Ovary (tissue), 7 donors: ENCODE measurements at regions not wholly inside any gene's neighbourhood (a gene's known extent, or its start where the extent isn't known, plus 50 kb on each side); places are given as distances from the start of the nearest gene placed in this dataset.

Experiments
- DNase-seq, 5 donors: peaks; one replicate each; pipeline ENCODE4 v3.0.0-alpha.2; 2019 to 2020
- H3K27ac ChIP-seq, 2 donors: fragments of 200-600 bp; one replicate each; pipeline versions ENCODE4 v1.5.1 to v1.8.0; 2019 to 2022
- H3K27me3 ChIP-seq: fragments of 200-600 bp; one replicate; pipeline ENCODE4 v1.8.0; 2022
- H3K36me3 ChIP-seq: fragments of 200-600 bp; sonication (generic); one replicate; pipeline ENCODE4 v1.5.1; 2019
- H3K4me1 ChIP-seq: one replicate; pipeline ENCODE4 v1.8.1; 2013; ENCODE audit warnings: mild to moderate bottlenecking, moderate library complexity; ENCODE audit not compliant: insufficient read depth
- H3K4me3 ChIP-seq: fragments of 200-600 bp; sonication (generic); one replicate; pipeline ENCODE4 v1.5.1; 2017
- H3K9me3 ChIP-seq, 2 donors: fragments of 200-600 bp in 1 of 2; sonication (generic) in 1 of 2; one replicate each; pipeline versions ENCODE4 v1.5.1 to v1.8.1; 2013 to 2019; ENCODE audit warnings: mild to moderate bottlenecking in 1 of 2, moderate library complexity in 1 of 2
- EP300 ChIP-seq: sonication (generic); formaldehyde crosslinking; IDR thresholded peaks from one replicate; pipeline ENCODE4 v1.6.1; 2017; ENCODE audit warnings: antibody characterized with exemption
- POLR2A ChIP-seq: fragments of 450-650 bp; IDR thresholded peaks from one replicate; pipeline ENCODE4 v1.6.1; 2017; ENCODE audit warnings: antibody characterized with exemption, mild to moderate bottlenecking, moderate library complexity
- whole genome bisulfite sequencing, 3 donors: extraction: QIAGEN DNeasy Blood & Tissue Kit in 1 of 3; methylation state at CpG; one replicate each; pipeline versions ENCODE4 v1.1.5 to v1.1.7; 2013 to 2017; 5-methylcytosine and 5-hydroxymethylcytosine counted together
- intact Hi-C, 4 donors: fragments of 100-400 bp; cut with DNase I; formaldehyde crosslinking; loops; one replicate each; pipeline versions ENCODE4 v1.11.0 to v1.15.1; 2022 to 2023
- TF ChIP-seq, protein P1 (sequence below), 3 donors: fragments of 450-650 bp in 2 of 3; fragments of 200-600 bp in 1 of 3; IDR thresholded peaks; one replicate each; pipeline versions ENCODE4 v1.5.1 to v1.8.0; 2016 to 2022; ENCODE audit warnings: antibody characterized with exemption in 3 of 3, mild to moderate bottlenecking in 1 of 3
- donor health status: DM: no; HTN: no; CAD: no; lungs with moderate emphysema.
- donor health status: DM: no; HTN: no; CAD: no.
- donor health status: Bipolar disorder and iron deficiency.
- donor health status: DM: no; HTN: no; CAD: no.
- donor health status: DM: yes; HTN: yes; CAD: no.

DNA sequence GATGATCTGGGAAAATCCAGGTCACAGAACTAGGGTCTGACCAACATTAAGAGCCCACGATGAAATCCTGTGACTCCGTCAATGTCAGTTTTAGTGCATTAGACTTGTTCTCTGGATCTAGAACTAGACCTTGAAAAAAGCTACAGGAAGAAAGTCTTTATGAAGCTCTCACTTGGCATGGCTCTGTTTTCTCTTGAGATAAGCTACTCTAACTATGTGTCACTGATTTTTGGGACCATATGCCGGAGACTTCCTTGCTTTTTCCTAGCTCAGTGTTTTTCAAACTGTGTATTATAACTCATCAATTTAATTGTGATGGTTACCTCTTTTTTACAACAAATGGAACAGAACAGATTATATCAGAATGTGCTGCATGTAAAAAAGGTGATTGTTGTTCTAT lies 379.7 kb upstream of the DAB1 start:
- no peak for DNase-seq
- no peak for TF ChIP-seq EP300
- TF ChIP-seq, protein P1, sequence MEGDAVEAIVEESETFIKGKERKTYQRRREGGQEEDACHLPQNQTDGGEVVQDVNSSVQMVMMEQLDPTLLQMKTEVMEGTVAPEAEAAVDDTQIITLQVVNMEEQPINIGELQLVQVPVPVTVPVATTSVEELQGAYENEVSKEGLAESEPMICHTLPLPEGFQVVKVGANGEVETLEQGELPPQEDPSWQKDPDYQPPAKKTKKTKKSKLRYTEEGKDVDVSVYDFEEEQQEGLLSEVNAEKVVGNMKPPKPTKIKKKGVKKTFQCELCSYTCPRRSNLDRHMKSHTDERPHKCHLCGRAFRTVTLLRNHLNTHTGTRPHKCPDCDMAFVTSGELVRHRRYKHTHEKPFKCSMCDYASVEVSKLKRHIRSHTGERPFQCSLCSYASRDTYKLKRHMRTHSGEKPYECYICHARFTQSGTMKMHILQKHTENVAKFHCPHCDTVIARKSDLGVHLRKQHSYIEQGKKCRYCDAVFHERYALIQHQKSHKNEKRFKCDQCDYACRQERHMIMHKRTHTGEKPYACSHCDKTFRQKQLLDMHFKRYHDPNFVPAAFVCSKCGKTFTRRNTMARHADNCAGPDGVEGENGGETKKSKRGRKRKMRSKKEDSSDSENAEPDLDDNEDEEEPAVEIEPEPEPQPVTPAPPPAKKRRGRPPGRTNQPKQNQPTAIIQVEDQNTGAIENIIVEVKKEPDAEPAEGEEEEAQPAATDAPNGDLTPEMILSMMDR (IDR thresholded peaks at IDR 0.05): no peak
- TF ChIP-seq POLR2A: no peak
- Histone ChIP-seq H3K4me1 (no peaks in the 10 kb centered on the region), H3K36me3 (no peaks in the 10 kb centered on the region), H3K9me3 (no peaks in the 10 kb centered on the region), H3K27ac (no peak overlapping the region), H3K27me3 (no peaks in the 10 kb centered on the region), H3K4me3 (no peak overlapping the region)
- intact Hi-C loops: no loop called here
- 87 to 92% (median 92%) methylated on average over 3 of the region's 3 CpGs for WGBS, 3 donors

DNA sequence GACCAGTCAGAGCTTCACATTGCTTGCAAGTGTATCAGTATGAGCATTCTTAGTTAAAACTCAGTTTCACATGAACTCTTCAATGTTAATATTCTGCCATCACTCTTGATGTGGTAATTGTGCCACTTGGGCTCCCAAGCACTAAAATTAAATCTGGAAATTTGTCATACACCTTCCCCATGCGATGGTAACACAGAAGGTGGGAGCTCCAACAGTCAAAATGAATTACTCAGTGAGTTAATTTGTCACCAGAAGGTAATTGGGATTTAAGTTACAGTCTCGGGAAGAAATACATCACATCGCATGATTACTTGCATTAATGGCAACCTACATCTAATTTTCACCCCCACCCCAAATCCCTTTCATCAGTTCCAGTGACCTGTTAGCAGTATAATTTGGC lies 376.5 kb upstream of the DAB1 start:
- Histone ChIP-seq H3K9me3 (no peaks in the 10 kb centered on the region), H3K27me3 (no peaks in the 10 kb centered on the region), H3K4me1 (no peaks in the 10 kb centered on the region), H3K4me3 (no peak overlapping the region), H3K36me3 (no peaks in the 10 kb centered on the region), H3K27ac (no peak overlapping the region)
- intact Hi-C loops: no loop called here
- 90 to 91% (median 90%) methylated on average over 3 of the region's 3 CpGs for WGBS, 3 donors
- DNase-seq: no peak
- TF ChIP-seq EP300: no peak
- TF ChIP-seq POLR2A: no peak
- TF ChIP-seq, protein P1 (IDR thresholded peaks at IDR 0.05): no peak

DNA sequence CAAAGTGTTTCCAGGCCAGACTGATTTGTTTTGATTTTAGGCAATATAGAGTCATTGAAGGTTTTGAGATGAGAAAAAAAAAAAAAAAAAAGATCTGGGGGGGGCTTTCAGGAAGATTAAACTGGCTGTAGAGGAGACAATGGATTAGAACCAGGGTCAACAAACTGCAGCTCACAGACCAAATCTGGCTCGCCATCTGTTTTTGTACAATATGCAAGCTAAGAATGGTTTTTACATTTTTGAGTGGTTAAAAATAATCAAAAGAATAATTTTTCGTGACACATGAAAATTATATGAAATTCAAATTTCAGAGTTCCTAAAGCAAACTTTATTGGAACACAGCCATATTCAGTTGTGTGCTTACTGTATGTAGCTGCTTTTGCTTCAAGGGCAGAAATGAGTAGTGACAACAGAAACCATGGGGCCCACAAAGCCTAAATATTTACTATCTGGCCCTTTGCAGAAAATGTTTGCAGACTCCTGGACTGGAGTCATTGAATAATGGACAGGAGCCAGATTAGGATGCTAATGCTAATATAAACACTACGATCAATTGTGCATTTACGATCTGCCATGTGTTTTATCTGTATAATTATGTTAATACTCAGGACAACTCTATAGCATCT lies 375.7 kb upstream of the DAB1 start:
- no peak for DNase-seq
- 52 to 65% (median 59%) methylated on average over 4 of the region's 4 CpGs for WGBS, 3 donors
- Histone ChIP-seq H3K27me3 (no peaks in the 10 kb centered on the region), H3K27ac (no peak overlapping the region), H3K36me3 (no peaks in the 10 kb centered on the region), H3K9me3 (no peaks in the 10 kb centered on the region), H3K4me1 (no peaks in the 10 kb centered on the region), H3K4me3 (no peak overlapping the region)
- no peak for TF ChIP-seq EP300
- TF ChIP-seq, protein P1 (IDR thresholded peaks at IDR 0.05): no peak
- no peak for TF ChIP-seq POLR2A
- intact Hi-C loops: no loop called here

DNA sequence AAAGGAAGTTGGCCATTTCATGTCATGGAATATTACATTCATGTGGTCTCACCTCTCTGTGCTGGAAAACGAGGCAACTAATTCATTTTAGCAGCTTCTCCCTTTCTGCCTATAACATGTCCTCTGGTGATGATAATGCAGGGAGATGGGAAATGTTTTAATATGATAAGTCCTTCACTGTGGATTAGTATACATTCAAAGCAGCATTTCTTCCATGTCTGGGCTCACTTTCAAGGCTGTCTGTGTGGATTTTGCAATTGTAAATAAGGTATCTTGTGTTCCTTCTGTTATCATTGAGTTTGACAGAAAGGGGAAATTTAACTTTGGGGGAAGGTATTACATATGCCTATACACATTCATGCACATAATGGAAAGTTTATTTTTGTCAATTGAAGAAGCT lies 374.7 kb upstream of the DAB1 start:
- TF ChIP-seq, protein P1 (IDR thresholded peaks at IDR 0.05): no peak
- TF ChIP-seq POLR2A (no peak), EP300 (no peak)
- 7 to 23% (median 8%) methylated on average over 1 of the region's 1 CpG for WGBS, 3 donors

More for the DNA sequence above, 374.7 kb upstream of the DAB1 start:
- no peaks in the 10 kb centered on the region for H3K27me3 ChIP-seq
- no peaks in the 10 kb centered on the region for H3K9me3 ChIP-seq
- no peak overlapping the region for H3K27ac ChIP-seq
- H3K4me3 ChIP-seq: no peak overlapping the region
- no peaks in the 10 kb centered on the region for H3K36me3 ChIP-seq
- intact Hi-C loops: no loop called here
- no peaks in the 10 kb centered on the region for H3K4me1 ChIP-seq
- no peak for DNase-seq
